Testis (tissue), 2 donors: ENCODE measurements at regions not wholly inside any gene's neighbourhood (a gene's known extent, or its start where the extent isn't known, plus 50 kb on each side); places are given as distances from the start of the nearest gene placed in this dataset.
"Not testable (repeated sequence)": the region's sequence is repeated elsewhere in the genome, so short reads cannot be mapped to it uniquely, and the experiment has no call there.

Experiments
- POLR2A ChIP-seq: fragments of 450-650 bp; IDR thresholded peaks from one replicate; pipeline ENCODE4 v1.6.1; 2017; ENCODE audit warnings: antibody characterized with exemption, mild to moderate bottlenecking, moderate library complexity
- TF ChIP-seq, protein P1 (sequence below), 3 experiments: fragments of 450-650 bp in 2 of 3; fragments of 200-600 bp in 1 of 3; sonication (generic) in 1 of 3; IDR thresholded peaks; one replicate each; pipeline ENCODE4 v1.5.1; 2016 to 2019; ENCODE audit warnings: antibody characterized with exemption in 3 of 3, mild to moderate bottlenecking in 2 of 3, moderate library complexity in 1 of 3

DNA sequence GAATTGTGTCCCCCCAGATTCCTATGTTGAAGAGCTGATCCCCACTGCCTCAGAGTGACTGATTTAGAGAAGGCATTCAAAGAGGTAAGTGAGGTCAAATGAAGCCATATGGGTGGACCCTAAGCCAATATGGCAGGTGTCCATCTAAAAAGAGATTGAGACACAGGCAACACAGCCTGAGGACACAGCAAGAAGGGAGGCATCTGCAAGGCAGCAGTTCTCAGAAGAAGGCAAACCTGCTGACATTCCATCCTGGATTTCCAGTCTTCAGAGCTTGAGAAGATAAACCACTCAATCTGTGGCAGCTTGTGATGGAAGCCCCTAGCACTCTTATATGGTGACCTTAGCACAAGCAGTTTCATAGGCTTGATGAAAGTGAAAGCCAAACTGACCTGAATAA is 2956.5 kb upstream of the OR11H1 start:
- TF ChIP-seq, protein P1, sequence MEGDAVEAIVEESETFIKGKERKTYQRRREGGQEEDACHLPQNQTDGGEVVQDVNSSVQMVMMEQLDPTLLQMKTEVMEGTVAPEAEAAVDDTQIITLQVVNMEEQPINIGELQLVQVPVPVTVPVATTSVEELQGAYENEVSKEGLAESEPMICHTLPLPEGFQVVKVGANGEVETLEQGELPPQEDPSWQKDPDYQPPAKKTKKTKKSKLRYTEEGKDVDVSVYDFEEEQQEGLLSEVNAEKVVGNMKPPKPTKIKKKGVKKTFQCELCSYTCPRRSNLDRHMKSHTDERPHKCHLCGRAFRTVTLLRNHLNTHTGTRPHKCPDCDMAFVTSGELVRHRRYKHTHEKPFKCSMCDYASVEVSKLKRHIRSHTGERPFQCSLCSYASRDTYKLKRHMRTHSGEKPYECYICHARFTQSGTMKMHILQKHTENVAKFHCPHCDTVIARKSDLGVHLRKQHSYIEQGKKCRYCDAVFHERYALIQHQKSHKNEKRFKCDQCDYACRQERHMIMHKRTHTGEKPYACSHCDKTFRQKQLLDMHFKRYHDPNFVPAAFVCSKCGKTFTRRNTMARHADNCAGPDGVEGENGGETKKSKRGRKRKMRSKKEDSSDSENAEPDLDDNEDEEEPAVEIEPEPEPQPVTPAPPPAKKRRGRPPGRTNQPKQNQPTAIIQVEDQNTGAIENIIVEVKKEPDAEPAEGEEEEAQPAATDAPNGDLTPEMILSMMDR (IDR thresholded peaks at IDR 0.05): not testable (repeated sequence)
- not testable (repeated sequence) for TF ChIP-seq POLR2A
